Erythroblast (primary cell): ENCODE measurements at regions not wholly inside any gene's neighbourhood (a gene's known extent, or its start where the extent isn't known, plus 50 kb on each side); places are given as distances from the start of the nearest gene placed in this dataset.

Experiments
- GATA1 ChIP-seq: IDR thresholded peaks from 2 replicates; pipeline ENCODE4 v1.6.1; 2011; ENCODE audit warnings: low read depth, mild to moderate bottlenecking, control low read depth, low read length, moderate library complexity
- POLR2A ChIP-seq: IDR thresholded peaks from 2 replicates; pipeline ENCODE4 v1.6.1; 2011; ENCODE audit warnings: mild to moderate bottlenecking, low read length

DNA sequence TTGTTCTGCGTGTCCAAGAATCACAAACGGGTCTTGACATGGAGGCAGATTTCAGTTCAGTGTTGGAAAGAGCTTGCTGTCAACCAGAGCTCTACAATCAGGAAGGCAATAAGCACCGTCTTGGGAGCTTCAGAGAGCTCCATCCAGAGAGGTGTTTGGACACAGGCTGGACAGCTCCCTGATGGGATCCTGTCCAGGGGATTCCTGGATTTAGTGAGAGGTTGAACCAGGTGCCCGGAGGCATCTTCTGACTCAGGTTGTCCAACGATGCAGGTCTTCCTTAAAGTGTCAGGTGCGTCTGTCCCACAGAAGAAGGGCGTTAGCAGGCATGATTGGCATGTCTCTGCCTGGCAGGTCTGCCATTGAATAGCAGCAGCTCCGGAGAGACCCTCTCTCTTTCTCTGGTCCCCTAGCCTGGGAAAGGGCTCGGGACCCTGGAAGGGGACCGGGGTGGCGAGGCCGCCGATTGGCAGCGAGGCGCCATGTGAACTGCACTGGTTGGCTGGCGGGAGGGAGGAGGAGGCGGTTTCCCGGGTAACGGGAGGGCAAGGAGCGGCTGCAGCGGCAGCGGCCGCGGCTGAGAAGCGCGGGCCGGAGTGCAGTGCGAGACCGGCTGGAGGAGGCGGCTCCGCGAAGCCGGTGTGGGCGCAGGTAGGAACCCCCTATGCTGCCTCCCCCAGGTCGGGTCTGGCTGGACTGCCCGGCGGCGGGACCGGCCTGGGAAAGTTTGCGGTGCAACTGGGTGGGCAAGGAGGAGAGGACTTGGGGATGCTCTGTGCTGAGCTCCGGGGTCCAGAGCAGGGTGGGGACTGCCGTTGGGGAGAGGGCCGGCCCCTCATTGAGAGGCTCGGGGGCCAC lies 104.1 kb upstream of the E2F8 start:
- no peak for TF ChIP-seq POLR2A
- TF ChIP-seq GATA1 = no peak
